HG03575 (cell line): ENCODE measurements at regions not wholly inside any gene's neighbourhood (a gene's known extent, or its start where the extent isn't known, plus 50 kb on each side); places are given as distances from the start of the nearest gene placed in this dataset.

Source experiments
- ATAC-seq: cut with Tn5 transposase; IDR thresholded peaks from one replicate; pipeline ENCODE4 v1.9.1; 2021; ENCODE audit not compliant: unreplicated experiment, insufficient number of reproducible peaks, low FRiP score; ENCODE audit errors: extremely low read depth

GRCh38 chr7:67698354-67698753 lies 701.7 kb downstream of the TYW1 start:
- no peak for ATAC-seq

- ATAC-seq, result no peak
Observed at GRCh38 chr7:67705850-67706249, 709.2 kb downstream of the TYW1 start.

GRCh38 chr7:67711706-67712105 lies 715.1 kb downstream of the TYW1 start:
- no peak for ATAC-seq

DNA sequence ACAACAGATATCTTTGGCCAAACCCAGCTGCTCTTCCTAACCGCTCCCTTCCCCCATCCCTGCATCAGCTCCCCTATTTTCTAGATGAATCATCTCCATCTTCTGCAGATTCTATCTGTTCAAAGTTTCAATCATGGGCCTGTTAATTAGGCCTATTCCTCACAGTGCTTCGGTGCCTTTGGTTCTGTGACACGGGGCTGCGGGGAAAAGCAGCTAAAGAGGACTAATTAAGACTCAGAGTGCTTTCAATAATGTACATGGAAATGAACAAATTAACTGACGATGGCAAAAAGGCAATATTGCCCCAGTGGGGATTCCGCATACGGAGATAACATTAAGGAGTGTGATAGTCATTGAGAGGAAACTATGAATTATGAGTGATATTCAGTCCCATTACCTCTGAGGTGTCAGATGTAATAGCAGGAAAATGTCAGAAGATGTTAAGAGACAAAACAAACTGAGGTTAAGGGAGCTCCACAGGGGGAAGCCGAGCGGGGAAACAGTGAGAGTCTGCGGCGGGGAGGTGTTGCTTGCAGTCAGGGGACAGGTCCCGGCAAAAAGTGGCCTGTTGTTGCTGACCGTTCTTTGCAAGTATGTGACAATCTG lies 716.9 kb downstream of the TYW1 start:
- no peak for ATAC-seq

- ATAC-seq, result no peak
Observed at GRCh38 chr7:67716729-67717128, 720.1 kb downstream of the TYW1 start.

DNA sequence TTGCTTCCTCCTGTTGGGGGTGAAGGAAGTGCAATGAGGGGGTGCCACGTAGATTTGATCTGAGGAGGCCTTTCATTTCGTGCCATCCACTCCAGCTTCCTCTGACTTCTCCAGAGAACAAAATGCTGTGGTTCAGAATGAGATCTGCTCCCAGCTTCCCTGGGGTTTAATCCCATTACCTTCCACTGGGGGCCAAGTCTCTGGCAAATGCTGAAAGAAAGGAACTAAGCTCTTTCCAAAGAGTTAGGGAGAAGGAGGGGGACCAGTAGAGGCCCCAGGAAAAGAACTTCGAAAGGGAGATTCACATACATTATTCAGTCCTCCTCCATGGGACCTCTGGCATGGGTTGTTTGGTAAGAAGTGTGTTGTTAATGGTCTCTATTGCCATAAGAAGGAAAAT lies 727.0 kb downstream of the TYW1 start:
- ATAC-seq, result no peak

- no peak for ATAC-seq
Observed at GRCh38 chr7:67724435-67724834, 727.8 kb downstream of the TYW1 start.

- no peak for ATAC-seq
Observed at GRCh38 chr7:67724955-67725354, 728.3 kb downstream of the TYW1 start.

DNA sequence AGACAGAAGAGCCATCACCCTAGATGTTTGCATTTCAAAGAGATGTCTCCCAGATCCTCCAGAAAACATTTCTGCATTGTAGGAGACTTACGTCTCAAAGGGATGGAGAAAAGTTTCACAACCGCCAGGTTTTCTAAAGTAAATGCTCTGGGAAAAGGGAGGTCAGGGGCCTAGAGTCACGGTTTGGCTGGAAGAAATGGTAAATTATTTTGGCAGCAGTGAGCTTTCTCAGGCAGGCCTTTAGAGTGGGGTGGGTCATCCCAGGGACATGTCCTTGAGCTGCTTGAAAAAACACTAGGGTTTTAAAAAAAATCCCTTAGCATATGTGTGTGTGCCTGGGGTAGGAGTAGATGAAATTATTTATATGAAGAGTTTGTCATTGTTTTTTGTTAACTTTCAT lies 728.8 kb downstream of the TYW1 start:
- no peak for ATAC-seq

GRCh38 chr7:67729771-67730170 lies 733.1 kb downstream of the TYW1 start:
- ATAC-seq, result no peak

DNA sequence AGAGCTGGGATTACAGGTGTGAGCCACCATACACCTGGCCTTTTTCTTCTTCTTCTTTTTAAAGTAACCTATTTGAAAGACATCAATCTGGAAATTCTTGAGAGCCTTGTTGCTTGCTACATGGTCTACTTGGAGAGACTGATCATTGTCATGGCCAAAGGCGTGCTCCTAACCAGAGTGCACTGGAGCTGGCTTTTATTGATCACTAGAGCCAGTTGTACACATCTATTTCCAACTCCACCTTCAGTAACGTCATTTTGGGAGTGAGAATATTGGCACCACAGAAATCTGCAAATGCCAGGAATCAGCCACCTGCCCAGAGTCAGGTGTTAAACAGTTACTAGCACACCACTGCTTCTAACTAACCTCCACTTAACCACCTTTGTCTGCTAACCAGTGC lies 735.1 kb downstream of the TYW1 start:
- no peak for ATAC-seq

GRCh38 chr7:67732898-67733297 lies 736.3 kb downstream of the TYW1 start:
- no peak for ATAC-seq

DNA sequence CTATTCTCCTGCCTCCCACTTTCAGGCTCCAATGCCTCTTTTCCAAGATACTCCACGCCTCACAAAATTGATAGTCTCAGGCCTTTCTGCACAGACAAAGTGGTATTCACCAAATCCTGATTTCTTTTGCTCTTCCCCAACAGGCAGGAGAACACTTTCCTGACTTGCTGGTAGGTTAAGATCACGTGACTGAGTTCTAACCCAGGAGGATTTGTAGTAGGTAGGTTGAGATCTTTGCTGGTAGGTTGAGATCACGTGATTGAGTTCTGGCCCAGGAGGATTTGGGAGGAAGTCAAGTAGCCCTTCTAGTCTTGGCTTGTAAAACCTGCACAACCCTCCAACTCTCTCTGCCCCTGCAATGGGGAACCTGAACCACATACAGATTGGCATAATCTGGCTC lies 741.5 kb downstream of the TYW1 start:
- ATAC-seq, result no peak

GRCh38 chr7:67738958-67739357 lies 742.3 kb downstream of the TYW1 start:
- no peak for ATAC-seq

DNA sequence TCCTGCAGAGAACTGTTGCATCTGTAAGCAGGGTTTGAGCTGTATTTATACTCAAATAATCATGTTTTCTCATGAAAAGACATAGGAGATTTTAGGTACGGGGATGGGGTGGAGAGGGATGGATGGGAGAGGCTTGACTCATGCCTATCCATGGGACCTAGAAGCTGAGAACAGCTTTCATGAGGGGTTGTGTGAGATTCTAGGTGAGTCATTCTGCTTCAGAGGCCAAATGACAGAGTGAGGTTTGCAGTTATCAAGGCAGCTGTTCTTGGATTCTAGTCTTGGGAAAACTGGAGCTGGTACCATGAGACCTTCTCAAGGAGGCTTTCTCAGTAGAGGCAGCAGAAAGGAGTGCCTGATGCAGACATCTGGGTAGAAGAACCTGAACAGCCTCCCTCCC lies 746.9 kb downstream of the TYW1 start:
- ATAC-seq, result no peak

GRCh38 chr7:67752227-67752626 lies 755.6 kb downstream of the TYW1 start:
- ATAC-seq, result no peak

GRCh38 chr7:67753891-67754290 lies 757.3 kb downstream of the TYW1 start:
- no peak for ATAC-seq

GRCh38 chr7:67754651-67755050 lies 758.0 kb downstream of the TYW1 start:
- ATAC-seq, result no peak

- no peak for ATAC-seq
Observed at GRCh38 chr7:67758551-67758950, 761.9 kb downstream of the TYW1 start.

GRCh38 chr7:67760971-67761370 lies 764.3 kb downstream of the TYW1 start:
- no peak for ATAC-seq

DNA sequence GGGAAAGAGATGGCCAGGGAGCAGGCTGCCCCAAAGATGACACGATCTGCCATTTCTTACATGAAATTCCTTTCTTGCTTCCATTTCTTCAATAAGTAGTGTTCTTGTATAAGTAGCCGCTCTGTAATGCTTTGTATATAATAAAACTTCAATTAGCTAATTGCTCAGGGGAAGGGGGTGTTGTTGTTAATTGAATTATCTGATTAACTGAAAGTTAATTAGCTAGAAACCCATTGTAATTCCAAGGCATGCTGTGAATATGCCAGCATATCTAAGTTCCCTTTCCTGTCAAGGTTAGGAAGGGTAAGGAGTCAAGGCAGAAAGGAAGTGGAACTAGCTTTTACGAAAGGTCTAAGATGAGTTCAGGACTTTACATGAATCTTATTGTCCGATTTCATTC lies 765.9 kb downstream of the TYW1 start:
- no peak for ATAC-seq

GRCh38 chr7:67764289-67764688 lies 767.7 kb downstream of the TYW1 start:
- ATAC-seq, result no peak
